ENCODE measurements at regions not wholly inside any gene's neighbourhood (a gene's known extent, or its start where the extent isn't known, plus 50 kb on each side); places are given as distances from the start of the nearest gene placed in this dataset.

- no peaks in the 10 kb centered on the region for H3K79me2 ChIP-seq (ENCODE audit: insufficient read depth, low read length)
- no TSS peak for BruUV-seq (replicated peaks)
- no peak for DNase-seq (ENCODE audit: low spot score)
- no peaks in the 10 kb centered on the region for H3K9me3 ChIP-seq (ENCODE audit: low read length)
- no peaks in the 10 kb centered on the region for H3K36me3 ChIP-seq (replicated peaks in 1 of 2; ENCODE audit: control insufficient read depth in 1 of 2, insufficient read depth in 2 of 2, low read length in 2 of 2)
- ChIA-PET POLR2A (no interaction called here), CTCF (ENCODE audit: low intra/inter-chr PET ratio, low total read pairs) (no interaction called here)
- no peak for TF ChIP-seq ZNF687 (CRISPR knock-in tag; IDR thresholded peaks at IDR 0.05)
- TF ChIP-seq THAP8 (CRISPR knock-in tag; IDR thresholded peaks at IDR 0.05; ENCODE audit: borderline replicate concordance) = no peak
- TF ChIP-seq KMT2A (CRISPR knock-in tag; IDR thresholded peaks at IDR 0.05) = no peak
- no peak for TF ChIP-seq ZNF598 (CRISPR knock-in tag; IDR thresholded peaks at IDR 0.05; ENCODE audit: borderline replicate concordance)
- TF ChIP-seq TMF1 (CRISPR knock-in tag; IDR thresholded peaks at IDR 0.05; ENCODE audit: low read depth) = no peak
- TF ChIP-seq UBTF (CRISPR knock-in tag; IDR thresholded peaks at IDR 0.05) = no peak
- TF ChIP-seq RFXAP (CRISPR knock-in tag; IDR thresholded peaks at IDR 0.05; ENCODE audit: borderline replicate concordance) = no peak
- TF ChIP-seq RARG (CRISPR knock-in tag; IDR thresholded peaks at IDR 0.05; ENCODE audit: low read depth) = no peak
- TF ChIP-seq KLF15 (CRISPR knock-in tag; IDR thresholded peaks at IDR 0.05; ENCODE audit: borderline replicate concordance) = no peak
- no peak for TF ChIP-seq ZSCAN31 (CRISPR knock-in tag; IDR thresholded peaks at IDR 0.05; ENCODE audit: low read depth)
- no peak for TF ChIP-seq ZBTB42 (CRISPR knock-in tag; IDR thresholded peaks at IDR 0.05)
- TF ChIP-seq TIGD3 (CRISPR knock-in tag; IDR thresholded peaks at IDR 0.05; ENCODE audit: borderline replicate concordance) = no peak
- no peak for TF ChIP-seq HNF4A (CRISPR knock-in tag; IDR thresholded peaks at IDR 0.05)
- TF ChIP-seq BHLHE40 (IDR thresholded peaks at IDR 0.05; ENCODE audit: low read length) = no peak
- TF ChIP-seq RBFOX2 (IDR thresholded peaks at IDR 0.05; ENCODE audit: low read depth, low read length) = no peak
- no peak for TF ChIP-seq CHCHD3 (CRISPR knock-in tag; IDR thresholded peaks at IDR 0.05)
- no peak for TF ChIP-seq ZMAT5 (CRISPR knock-in tag; IDR thresholded peaks at IDR 0.05; ENCODE audit: borderline replicate concordance, low read depth)
- 17% methylated on average over 3 of the region's 3 CpGs for WGBS (ENCODE audit: low lambda C conversion rate)
- in situ Hi-C loops (cut with HindIII; ENCODE audit: extremely low pct_ligation_motif_present, low pct_unique_long_range_greater_than_20kb) = no loop called here
- FAIRE-seq = no peak
- H2AFZ ChIP-seq (ENCODE audit: low read length) = no peak overlapping the region
- H4K20me1 ChIP-seq (ENCODE audit: insufficient read depth, low read length) = no peaks in the 10 kb centered on the region
- no peak overlapping the region for H3K27ac ChIP-seq (ENCODE audit: extremely low read length, insufficient read depth, low read length)
- no peaks in the 10 kb centered on the region for H3K4me1 ChIP-seq (ENCODE audit: insufficient read depth, low read length)
- no peak overlapping the region for H3K4me2 ChIP-seq (ENCODE audit: low read depth, low read length)
- no peak for ATAC-seq
- intact Hi-C loops (cut with micrococcal nuclease; ENCODE audit: unreplicated experiment) = no loop called here
- H3K9ac ChIP-seq (ENCODE audit: insufficient read depth, low read depth, low read length) = no peak overlapping the region
- H3K27me3 ChIP-seq (ENCODE audit: control insufficient read depth in 1 of 2, insufficient read depth in 2 of 2, low read length in 2 of 2) = no peaks in the 10 kb centered on the region
- no peak overlapping the region for H3K4me3 ChIP-seq (replicated peaks in 1 of 3; ENCODE audit: insufficient read depth in 1 of 3, low read depth in 2 of 3, low read length in 3 of 3)
These were observed 73.5 kb upstream of the ZC3H12C start for GRCh38 chr11:110019675-110020074.

Data from HepG2 (cell line).